HuH-7 (cell line): ENCODE measurements at regions not wholly inside any gene's neighbourhood (a gene's known extent, or its start where the extent isn't known, plus 50 kb on each side); places are given as distances from the start of the nearest gene placed in this dataset.

ENCODE experiments used
- DNase-seq: peaks from one replicate; pipeline ENCODE4 v3.0.0; 2011; ENCODE audit warnings: low spot score

DNA sequence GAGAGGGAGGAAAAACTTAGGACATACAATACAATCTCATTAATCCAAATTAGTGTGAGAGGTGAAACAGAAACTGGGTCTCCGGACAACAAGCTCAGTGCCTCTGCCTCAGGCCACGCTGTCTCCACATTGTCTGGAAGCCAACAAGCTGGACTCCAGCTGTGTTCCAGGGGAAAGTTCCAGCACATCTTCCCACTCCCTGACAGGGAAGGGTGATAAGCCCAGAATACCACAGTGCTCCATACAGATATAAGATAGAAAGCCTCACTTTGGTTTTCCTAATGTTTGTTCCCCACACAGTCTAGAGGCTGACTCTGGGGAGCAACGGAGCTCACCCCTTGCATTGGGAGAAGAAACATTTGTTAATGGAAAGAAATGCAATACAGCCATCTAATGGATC is 117.1 kb upstream of the SPTLC3 start:
- no peak for DNase-seq

GRCh38 chr20:12893019-12893418 is 115.8 kb upstream of the SPTLC3 start:
- DNase-seq = no peak

- no peak for DNase-seq
Measured at GRCh38 chr20:12893653-12894052, 115.1 kb upstream of the SPTLC3 start.

DNA sequence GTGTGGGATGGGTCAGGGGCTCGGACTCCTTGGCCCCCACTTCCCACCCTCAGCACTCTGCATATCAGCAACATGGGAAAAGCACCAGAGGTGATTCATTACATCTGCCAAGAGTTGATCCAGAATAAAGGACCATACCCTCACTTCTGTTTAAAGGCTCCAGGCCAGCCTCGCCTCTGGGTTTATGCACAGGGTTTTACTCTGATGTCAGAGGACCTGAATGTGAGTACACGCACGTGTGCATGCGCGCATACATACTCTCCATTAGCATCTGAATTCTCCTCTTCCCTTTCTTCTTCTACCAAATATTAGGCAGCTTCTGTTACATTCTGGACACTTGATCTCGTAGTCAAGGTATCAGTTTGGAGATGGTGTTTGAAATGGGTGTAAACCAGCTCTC is 114.7 kb upstream of the SPTLC3 start:
- DNase-seq = no peak

- DNase-seq = no peak
Measured at GRCh38 chr20:12896180-12896579, 112.6 kb upstream of the SPTLC3 start.

GRCh38 chr20:12902992-12903391 is 105.8 kb upstream of the SPTLC3 start:
- DNase-seq = no peak

DNA sequence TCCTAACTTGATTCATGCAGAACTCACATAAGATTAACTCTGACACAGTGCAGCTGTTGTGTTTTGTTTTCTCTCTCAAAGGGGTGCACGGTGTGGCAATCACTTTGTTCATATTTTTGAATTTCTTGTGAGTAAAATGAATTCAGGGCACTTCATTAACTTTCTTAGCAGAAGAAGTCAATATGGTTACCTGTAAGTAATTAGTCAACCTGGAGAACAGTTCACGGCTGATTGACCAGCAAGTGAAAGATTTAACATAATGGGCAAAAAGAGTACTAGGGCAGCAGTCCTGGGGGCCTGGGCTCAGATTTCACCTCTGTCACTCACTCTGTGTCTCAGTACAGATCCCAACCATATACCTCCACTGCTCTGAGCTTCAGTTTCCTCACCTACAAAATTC is 102.4 kb upstream of the SPTLC3 start:
- DNase-seq = no peak

GRCh38 chr20:12911372-12911771 is 97.4 kb upstream of the SPTLC3 start:
- no peak for DNase-seq

- no peak for DNase-seq
Measured at GRCh38 chr20:12913781-12914443, 94.9 kb upstream of the SPTLC3 start.

- DNase-seq = no peak
Measured at GRCh38 chr20:12914804-12915203, 94.0 kb upstream of the SPTLC3 start.

- no peak for DNase-seq
Measured at GRCh38 chr20:12916699-12917098, 92.1 kb upstream of the SPTLC3 start.

DNA sequence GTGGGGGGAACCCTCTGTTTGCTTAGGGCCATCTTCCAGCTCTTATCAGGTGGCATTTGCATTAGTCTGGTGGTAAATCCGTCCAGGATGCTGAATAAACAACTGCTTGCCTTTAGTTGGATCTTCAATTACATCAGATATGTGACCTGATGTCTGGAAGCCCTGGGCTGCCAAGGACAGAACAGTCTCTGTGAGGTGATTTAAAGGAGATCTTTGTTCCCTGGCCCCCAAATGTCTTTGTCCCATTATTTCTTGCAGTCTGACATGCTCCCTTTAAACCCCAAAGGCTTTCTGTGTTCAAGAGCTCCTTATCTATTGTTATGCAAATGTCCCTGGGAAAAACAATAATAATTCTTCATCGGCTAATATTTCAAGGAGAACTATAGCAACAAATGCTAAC is 84.6 kb upstream of the SPTLC3 start:
- no peak for DNase-seq

DNA sequence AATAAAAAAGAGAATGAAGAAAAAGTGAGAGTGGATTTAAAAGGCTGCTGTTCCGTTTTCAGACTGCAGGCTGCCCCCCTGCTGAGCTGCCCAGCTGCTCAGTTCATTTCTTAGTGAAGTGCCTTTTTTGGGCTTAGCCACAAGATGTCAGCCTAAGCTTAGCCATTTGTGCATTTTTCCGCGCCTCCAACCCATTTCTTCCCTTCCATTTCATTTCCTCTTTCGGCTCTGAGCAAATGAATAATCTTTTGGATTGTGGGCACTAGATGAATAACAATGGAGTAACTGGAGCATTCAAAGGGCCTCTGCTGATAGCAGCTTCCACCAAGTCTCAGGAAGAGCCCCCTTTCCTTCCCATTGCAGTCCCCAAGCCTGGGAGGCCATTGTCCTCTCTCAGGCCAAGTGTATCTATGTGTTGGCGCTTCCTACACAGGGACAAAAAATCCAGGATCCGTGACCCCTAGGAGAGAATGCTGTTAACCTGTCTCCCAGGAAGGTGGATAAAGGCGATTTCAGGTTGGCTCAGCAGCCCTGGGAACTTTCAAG is 83.5 kb upstream of the SPTLC3 start:
- DNase-seq = peak; percentile 67

DNA sequence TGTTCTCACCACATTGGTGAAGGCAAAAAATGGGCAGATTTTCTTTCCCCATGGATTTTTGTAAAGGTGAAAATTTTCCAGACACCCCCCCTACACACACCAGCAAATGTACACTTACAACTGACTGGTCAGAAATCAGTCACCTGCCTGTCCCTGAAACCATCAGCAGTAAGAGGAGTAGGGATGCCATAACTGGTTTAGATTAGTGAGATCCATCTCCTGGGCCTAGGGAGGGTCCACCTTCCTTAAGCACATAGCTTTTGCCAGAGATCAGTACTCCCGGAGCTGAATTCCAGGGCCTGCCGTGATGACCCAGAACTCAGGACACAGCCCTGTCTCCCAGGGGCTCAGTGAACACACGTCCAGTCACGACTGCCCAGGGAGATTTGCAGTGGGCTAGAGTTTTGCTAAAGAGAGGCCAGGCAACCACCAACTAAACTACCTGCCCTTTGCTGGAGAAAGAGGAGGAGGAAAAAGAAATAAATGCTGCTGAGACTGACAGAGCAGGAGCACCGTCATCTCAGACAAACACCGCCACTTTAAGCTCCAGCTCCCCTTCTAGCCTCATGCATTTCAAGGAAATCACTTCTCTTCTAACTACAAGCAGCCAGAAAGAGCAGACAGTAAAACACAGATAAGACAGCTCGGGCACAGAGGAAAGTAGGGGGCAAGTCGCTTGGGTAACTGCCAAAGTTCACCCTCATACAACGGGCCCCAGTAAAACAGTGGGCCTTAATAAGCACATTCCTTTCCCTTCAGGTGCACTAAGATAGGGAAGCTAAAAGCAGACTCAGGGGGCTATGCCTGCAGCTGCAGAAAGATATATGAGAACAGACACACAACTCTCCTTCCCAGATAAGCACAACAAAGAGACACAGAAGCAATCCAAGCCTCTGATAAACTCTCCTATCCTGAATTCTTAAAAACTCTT is 82.6 kb upstream of the SPTLC3 start:
- DNase-seq = no peak

- no peak for DNase-seq
Measured at GRCh38 chr20:12927489-12927888, 81.3 kb upstream of the SPTLC3 start.

DNA sequence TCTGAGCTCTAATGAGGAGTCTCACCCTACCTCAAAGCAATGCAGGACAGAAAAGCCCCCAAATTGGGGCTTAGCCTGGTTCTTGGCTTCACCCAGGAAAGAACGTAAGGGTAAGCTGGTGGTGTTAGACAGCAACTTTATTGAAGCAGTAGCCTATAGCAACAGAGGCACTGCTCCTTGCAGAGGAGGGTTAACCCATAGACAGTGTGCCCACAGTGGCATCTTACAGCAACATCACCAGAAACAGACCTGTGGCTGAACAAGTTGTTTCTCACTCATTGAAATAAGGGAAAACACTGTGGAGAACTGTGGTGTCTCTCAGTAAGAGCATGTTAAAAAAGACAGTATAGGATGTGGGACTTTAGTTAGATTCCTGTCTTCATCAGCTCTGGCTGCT is 80.4 kb upstream of the SPTLC3 start:
- no peak for DNase-seq

- no peak for DNase-seq
Measured at GRCh38 chr20:12928755-12929401, 79.9 kb upstream of the SPTLC3 start.

DNA sequence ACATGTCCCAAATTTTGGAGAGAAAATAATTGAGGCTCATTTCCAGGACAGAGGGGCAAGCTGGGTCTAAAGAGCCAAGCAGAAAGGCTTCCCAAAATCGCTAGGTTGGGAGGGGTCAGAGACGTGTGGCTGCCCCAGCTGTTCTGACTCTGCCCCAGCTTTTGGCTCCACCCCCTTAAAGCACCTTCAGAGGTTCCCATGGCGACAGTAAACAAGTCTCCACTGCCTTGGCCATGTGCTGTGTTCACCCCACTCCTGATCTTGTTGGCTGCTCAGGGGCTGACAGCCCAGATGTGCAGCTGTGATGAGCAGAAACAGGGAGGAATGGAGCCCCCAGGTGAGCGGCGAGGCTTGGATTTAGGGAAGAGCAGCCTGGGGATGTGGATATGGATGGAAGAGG is 72.8 kb upstream of the SPTLC3 start:
- no peak for DNase-seq

DNA sequence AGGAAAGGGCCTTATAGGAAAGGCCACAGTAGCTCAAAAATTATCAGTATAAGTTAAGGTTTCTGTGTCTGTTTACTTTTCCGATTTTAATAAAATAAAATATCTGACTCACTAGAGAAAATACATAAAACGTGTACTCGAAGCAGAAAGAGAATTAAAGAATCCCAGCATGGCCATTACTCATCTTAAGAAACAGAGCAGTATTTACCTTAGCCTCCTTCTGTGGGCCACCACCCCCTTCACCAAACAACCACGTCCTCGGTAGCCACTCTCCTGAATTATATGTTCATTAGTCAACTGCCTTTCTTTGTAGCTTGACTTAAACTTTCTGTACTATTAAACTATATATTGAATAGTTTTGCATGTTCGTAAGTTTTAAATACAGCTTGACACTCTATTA is 72.2 kb upstream of the SPTLC3 start:
- no peak for DNase-seq

DNA sequence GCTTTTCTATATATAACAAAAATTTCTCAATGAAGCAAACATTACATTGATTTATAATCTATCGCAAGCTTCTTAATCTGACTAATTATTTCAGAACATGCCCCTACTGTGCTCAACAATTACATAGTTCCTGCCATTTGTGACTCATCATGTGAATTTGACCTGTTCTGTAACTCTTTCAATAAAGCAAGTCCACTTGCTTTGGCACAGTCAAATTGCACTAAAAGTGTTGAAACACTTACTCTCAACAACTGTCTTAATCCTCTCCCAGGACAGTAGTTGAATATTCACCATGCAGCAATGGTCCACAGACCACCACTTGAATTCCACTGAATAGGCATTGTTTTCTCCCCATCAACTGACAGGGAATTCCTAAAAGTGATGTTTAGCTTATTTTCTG is 67.7 kb upstream of the SPTLC3 start:
- DNase-seq = no peak

- DNase-seq = no peak
Measured at GRCh38 chr20:12942123-12942522, 66.6 kb upstream of the SPTLC3 start.

DNA sequence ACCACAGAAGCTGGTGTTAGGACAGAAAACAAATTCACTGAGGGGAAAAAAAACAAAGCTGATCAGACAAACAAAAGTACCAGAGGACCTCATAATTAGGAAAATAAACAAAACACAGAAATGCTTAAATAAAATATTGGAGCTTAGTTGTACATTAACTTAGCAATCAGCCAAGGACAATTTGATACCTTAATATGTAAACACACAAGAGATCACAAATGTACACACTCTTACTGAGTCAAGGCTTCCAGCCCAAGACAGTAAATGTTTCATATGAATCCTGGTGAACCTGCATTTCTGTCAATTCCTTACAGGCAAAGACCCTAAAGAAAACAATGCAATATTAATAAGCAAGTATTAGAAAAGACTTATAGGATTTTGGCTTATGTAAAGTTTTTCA is 62.0 kb upstream of the SPTLC3 start:
- no peak for DNase-seq

DNA sequence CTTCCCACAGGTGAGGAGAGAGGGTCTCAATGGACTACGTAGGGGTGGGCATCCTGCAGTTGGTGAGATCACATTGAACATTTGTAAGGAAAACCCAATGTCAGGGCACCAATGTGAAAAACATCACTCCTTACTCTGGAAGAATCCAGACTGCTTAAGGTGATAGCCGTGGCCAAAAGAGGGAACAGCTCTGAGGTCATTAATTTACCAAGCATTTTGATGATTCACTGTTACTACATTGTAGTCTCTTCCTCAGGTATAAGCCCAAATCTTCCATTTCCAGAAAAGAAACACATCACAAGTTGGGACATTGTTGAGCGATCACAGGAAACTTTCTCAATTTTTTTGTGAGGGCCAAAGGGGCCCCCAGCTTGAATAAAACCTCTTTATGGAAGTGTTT is 61.1 kb upstream of the SPTLC3 start:
- no peak for DNase-seq
